SU-DHL-6 (cell line): ENCODE measurements at regions not wholly inside any gene's neighbourhood (a gene's known extent, or its start where the extent isn't known, plus 50 kb on each side); places are given as distances from the start of the nearest gene placed in this dataset.

ENCODE experiments used
- H2AFZ ChIP-seq: fragments of 200-600 bp; sonication (generic); 2 replicates; pipeline ENCODE4 v1.6.1; 2014; ENCODE audit warnings: low read depth, mild to moderate bottlenecking, moderate library complexity, mixed read lengths, antibody characterized with exemption, low read length; ENCODE audit not compliant: severe bottlenecking
- H3F3A ChIP-seq: fragments of 200-600 bp; shearing (Covaris generic); 2 replicates; pipeline ENCODE4 v1.6.0; 2016; ENCODE audit warnings: antibody characterized with exemption, mild to moderate bottlenecking; ENCODE audit not compliant: insufficient read depth
- H3K27ac ChIP-seq: fragments of 200-600 bp; sonication (generic); 2 replicates; pipeline ENCODE4 v1.5.1; 2016; ENCODE audit warnings: low read depth, mild to moderate bottlenecking, low read length, moderate library complexity, mixed read lengths
- H3K27me3 ChIP-seq: fragments of 200-600 bp; sonication (generic), shearing (Covaris generic); 2 replicates; pipeline ENCODE4 v1.6.0; 2014; ENCODE audit warnings: mild to moderate bottlenecking, low read length
- H3K36me3 ChIP-seq: fragments of 200-600 bp; sonication (generic); 2 replicates; pipeline ENCODE4 v1.6.1; 2014; ENCODE audit warnings: mild to moderate bottlenecking, low read length, mixed read lengths
- H3K4me2 ChIP-seq: fragments of 300-600, 200-600 bp; shearing (Covaris generic), sonication (generic); 2 replicates; pipeline ENCODE4 v1.6.0; 2014; ENCODE audit warnings: low read length, low read depth, mild to moderate bottlenecking; ENCODE audit not compliant: poor library complexity, severe bottlenecking
- H3K4me3 ChIP-seq: fragments of 200-600 bp; sonication (generic); 2 replicates; pipeline ENCODE4 v1.5.1; 2014; ENCODE audit warnings: antibody characterized with exemption, low read length, mild to moderate bottlenecking, mixed read lengths; ENCODE audit not compliant: insufficient read depth, poor library complexity, severe bottlenecking
- H3K79me2 ChIP-seq: fragments of 200-600 bp; sonication (generic); 2 replicates; pipeline ENCODE4 v1.6.1; 2014; ENCODE audit warnings: mild to moderate bottlenecking, low read length, moderate library complexity; ENCODE audit not compliant: insufficient read depth
- H3K9ac ChIP-seq: fragments of 200-600 bp; sonication (generic); 2 replicates; pipeline ENCODE4 v1.7.0; 2014; ENCODE audit warnings: mild to moderate bottlenecking, low read length
- H3K9me2 ChIP-seq: fragments of 200-600 bp; sonication (generic); replicated peaks from 2 replicates; pipeline ENCODE4 v1.6.1; 2014; ENCODE audit warnings: low read length; ENCODE audit not compliant: insufficient read depth
- H3K9me3 ChIP-seq: fragments of 200-600 bp; sonication (generic); 2 replicates; pipeline ENCODE4 v1.6.1; 2014; ENCODE audit warnings: low read length, mixed read lengths; ENCODE audit not compliant: insufficient read depth
- H4K20me1 ChIP-seq: fragments of 200-600 bp; sonication (generic); 2 replicates; pipeline ENCODE4 v1.6.1; 2014; ENCODE audit warnings: low read depth, mild to moderate bottlenecking, antibody characterized with exemption, low read length, moderate library complexity, mixed read lengths
- EZH2phosphoT487 ChIP-seq: fragments of 200-600 bp; sonication (generic), shearing (Covaris generic); conservative IDR thresholded peaks from 2 replicates; pipeline ENCODE4 v1.6.1; 2018; ENCODE audit warnings: mild to moderate bottlenecking, antibody characterized with exemption, low read length, moderate library complexity, mixed read lengths
- TF ChIP-seq, protein P1 (sequence below): fragments of 200-600 bp; sonication (generic); IDR thresholded peaks from one replicate; pipeline ENCODE4 v1.5.1; 2017; ENCODE audit warnings: antibody characterized with exemption, mild to moderate bottlenecking, low read length, moderate library complexity; ENCODE audit not compliant: insufficient read depth, poor library complexity, severe bottlenecking

DNA sequence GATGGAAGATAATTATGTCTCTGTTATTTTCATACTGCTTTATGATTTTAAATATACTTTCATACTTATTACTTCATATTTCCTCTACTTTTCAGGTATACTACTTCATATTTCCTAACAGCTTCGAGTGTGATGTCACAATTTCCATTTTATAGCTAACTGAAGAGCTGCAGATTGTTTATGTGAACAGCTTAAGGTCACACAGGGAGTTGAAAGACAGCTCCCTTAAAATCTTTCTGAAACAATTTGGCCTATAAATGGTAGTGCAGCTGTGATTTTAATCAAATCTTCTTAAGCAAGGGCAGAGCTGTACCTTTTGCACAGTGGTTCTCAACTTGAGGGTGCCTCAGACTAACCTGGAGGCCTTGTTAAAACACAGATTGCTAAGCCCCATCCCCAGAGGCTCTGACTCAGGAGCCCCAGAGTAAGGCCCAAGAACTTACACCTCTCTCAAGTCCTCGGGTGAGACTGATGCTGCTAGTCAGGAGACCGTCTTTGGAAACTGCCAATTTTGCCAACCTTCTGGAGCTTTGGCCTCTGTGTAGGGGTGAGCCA, 347.0 kb upstream of the HSF2 start:
- no peak overlapping the region for H3K27ac ChIP-seq
- H3K79me2 ChIP-seq, result no peaks in the 10 kb centered on the region
- no peaks in the 10 kb centered on the region for H3K36me3 ChIP-seq
- no peak overlapping the region for H3K9ac ChIP-seq
- no peaks in the 10 kb centered on the region for H3K9me3 ChIP-seq
- H3K4me3 ChIP-seq, result no peak overlapping the region
- no peaks in the 10 kb centered on the region; the same call in 1 of the 2 replicates for H3K27me3 ChIP-seq
- H2AFZ ChIP-seq, result no peak overlapping the region
- H4K20me1 ChIP-seq, result no peaks in the 10 kb centered on the region
- H3F3A ChIP-seq, result no peaks in the 10 kb centered on the region
- no peak for TF ChIP-seq EZH2phosphoT487
- TF ChIP-seq, protein P1, sequence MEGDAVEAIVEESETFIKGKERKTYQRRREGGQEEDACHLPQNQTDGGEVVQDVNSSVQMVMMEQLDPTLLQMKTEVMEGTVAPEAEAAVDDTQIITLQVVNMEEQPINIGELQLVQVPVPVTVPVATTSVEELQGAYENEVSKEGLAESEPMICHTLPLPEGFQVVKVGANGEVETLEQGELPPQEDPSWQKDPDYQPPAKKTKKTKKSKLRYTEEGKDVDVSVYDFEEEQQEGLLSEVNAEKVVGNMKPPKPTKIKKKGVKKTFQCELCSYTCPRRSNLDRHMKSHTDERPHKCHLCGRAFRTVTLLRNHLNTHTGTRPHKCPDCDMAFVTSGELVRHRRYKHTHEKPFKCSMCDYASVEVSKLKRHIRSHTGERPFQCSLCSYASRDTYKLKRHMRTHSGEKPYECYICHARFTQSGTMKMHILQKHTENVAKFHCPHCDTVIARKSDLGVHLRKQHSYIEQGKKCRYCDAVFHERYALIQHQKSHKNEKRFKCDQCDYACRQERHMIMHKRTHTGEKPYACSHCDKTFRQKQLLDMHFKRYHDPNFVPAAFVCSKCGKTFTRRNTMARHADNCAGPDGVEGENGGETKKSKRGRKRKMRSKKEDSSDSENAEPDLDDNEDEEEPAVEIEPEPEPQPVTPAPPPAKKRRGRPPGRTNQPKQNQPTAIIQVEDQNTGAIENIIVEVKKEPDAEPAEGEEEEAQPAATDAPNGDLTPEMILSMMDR, result no peak
- H3K4me2 ChIP-seq, result no peak overlapping the region
- H3K9me2 ChIP-seq, result no peaks in the 10 kb centered on the region

DNA sequence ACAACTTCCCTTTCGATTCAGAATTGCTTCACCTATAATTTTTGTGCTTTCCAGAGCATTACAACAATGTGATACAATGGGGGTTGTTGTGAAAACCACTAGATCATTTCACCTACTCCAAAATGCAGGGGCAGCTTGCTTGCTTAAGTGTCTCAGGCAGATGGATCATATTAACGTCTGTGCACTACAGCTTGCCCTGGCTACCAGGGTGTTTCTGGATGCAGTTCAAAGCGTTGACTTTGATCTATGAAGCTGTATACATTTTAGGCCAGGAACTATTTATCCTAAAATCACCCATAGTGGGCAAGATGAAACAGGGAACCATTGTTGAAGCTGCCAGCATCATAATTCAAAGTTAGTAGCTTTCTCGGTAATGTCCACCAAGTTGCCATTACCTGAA, 339.5 kb upstream of the HSF2 start:
- H3K9ac ChIP-seq, result no peak overlapping the region
- TF ChIP-seq EZH2phosphoT487, result no peak
- TF ChIP-seq, protein P1, result no peak
- no peaks in the 10 kb centered on the region for H3K79me2 ChIP-seq

DNA sequence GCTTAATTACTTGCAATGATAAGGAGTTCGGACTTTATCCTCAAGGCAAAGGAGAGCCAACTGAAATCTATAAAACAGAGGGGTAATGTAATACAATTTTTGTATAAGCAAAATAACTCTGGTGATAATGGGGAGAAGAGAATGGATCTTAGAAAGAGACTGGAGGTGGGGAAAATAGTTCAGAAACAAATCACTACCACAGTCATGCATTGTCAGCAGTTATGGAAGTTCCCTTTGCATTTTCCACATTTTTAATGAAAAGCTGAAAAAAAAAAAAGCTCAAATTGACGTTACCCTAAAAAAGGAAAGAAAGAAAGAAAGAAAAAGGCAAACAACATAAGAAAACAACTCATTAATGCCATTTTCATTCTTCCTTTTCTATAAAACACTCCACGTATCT, 337.6 kb upstream of the HSF2 start:
- no peaks in the 10 kb centered on the region for H3K79me2 ChIP-seq
- H3K9me3 ChIP-seq, result no peaks in the 10 kb centered on the region
- H3K36me3 ChIP-seq, result no peaks in the 10 kb centered on the region
- H3K27me3 ChIP-seq, result no peaks in the 10 kb centered on the region
- no peak overlapping the region for H2AFZ ChIP-seq
- no peaks in the 10 kb centered on the region for H3K9me2 ChIP-seq
- H3K27ac ChIP-seq, result no peak overlapping the region
- H3F3A ChIP-seq, result no peaks in the 10 kb centered on the region
- H3K9ac ChIP-seq, result no peak overlapping the region
- no peak for TF ChIP-seq EZH2phosphoT487
- TF ChIP-seq, protein P1, result no peak
- H4K20me1 ChIP-seq, result no peaks in the 10 kb centered on the region
- no peak overlapping the region for H3K4me3 ChIP-seq
- no peak overlapping the region for H3K4me2 ChIP-seq

More for the DNA sequence above, 339.5 kb upstream of the HSF2 start:
- H3F3A ChIP-seq, result no peaks in the 10 kb centered on the region
- H3K27me3 ChIP-seq, result no peaks in the 10 kb centered on the region
- no peak overlapping the region for H3K27ac ChIP-seq
- no peak overlapping the region for H3K4me3 ChIP-seq
- no peak overlapping the region for H3K4me2 ChIP-seq
- H3K9me3 ChIP-seq, result no peaks in the 10 kb centered on the region
- no peaks in the 10 kb centered on the region for H3K9me2 ChIP-seq
- no peak overlapping the region for H2AFZ ChIP-seq
- H3K36me3 ChIP-seq, result no peaks in the 10 kb centered on the region
- H4K20me1 ChIP-seq, result no peaks in the 10 kb centered on the region
